GM18868 (cell line): ENCODE measurements at regions not wholly inside any gene's neighbourhood (a gene's known extent, or its start where the extent isn't known, plus 50 kb on each side); places are given as distances from the start of the nearest gene placed in this dataset.
"Not testable (repeated sequence)": the region's sequence is repeated elsewhere in the genome, so short reads cannot be mapped to it uniquely, and the experiment has no call there.

Source experiments
- ATAC-seq: cut with Tn5 transposase; IDR thresholded peaks from one replicate; pipeline ENCODE4 v1.9.1; 2021; ENCODE audit warnings: mild to moderate bottlenecking, moderate library complexity; ENCODE audit not compliant: unreplicated experiment

DNA sequence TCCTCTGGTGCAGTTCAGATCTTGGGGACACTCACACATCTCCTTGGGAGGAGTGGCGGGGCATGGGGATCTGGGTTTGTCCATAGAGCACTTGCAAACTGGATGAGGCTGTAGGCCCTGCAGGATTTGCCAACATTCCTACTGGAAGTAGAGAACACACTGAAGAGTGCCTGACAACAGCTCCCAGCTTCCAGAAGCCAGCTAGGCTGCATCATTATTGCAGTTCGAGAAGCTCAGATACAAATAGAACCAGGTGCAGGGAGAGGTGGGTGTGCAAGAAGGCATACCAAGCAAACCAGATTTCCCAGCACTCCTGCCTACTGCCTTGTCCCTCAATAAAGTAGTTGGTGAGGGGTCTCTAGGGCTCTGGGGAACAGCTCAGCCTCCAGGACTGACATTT lies 52.5 kb downstream of the RHOB start:
- no peak for ATAC-seq

GRCh38 chr2:20501974-20502373 lies 55.1 kb downstream of the RHOB start:
- ATAC-seq = no peak

- not testable (repeated sequence) for ATAC-seq
Observed at GRCh38 chr2:20502496-20502895, 55.6 kb downstream of the RHOB start.

- ATAC-seq = no peak
Observed at GRCh38 chr2:20504174-20504573, 57.3 kb downstream of the RHOB start.

GRCh38 chr2:20506201-20506685 lies 59.4 kb downstream of the RHOB start:
- ATAC-seq = no peak

DNA sequence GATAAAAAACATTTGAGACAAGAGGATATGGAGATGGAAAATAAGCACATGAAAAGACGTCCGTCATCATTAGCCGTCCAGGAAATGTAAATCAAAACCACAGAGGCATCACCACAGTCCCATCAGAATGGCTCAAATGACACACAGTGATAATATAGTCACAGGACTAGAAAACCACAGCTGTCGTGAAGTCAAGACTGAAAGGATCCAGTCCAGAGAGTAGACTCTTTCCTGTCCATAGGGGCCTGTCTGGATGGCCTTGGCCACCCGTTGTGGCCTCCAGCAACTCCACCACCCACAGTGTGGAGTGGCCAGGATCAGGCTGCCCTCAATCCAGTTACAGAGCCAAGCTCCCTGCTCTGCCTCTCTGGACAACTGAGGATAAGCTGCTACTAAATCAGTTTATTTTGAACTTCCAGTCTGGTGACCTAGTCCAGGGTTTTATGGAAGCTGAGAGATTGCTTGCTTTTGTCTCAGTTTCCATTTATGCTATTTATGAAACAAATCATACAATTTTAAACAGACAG lies 60.4 kb downstream of the RHOB start:
- peak; percentile 97 for ATAC-seq

GRCh38 chr2:20507711-20508110 lies 60.8 kb downstream of the RHOB start:
- ATAC-seq = no peak

DNA sequence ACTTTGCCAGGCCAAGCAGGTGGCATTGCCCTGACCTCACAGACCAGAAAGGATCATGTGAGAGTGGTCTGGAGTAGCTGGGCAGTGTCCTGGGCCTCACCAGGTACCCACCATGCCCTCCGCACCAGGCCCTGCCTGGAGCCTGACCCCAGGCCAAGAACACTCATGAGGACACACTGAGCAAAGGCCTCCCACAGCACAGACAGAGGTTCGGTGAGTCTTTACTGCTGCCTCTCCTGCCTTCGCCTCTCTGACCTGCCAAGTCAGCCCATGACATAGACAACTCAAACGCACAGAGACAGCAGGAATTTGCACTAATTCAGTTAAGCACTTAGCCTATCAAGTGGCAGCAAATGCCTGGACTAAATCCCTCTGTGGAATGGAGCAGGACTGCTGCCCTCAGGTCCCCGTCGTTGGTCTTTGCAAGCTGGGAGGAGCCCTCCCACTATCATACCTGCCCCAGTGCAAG lies 62.5 kb downstream of the RHOB start:
- no peak for ATAC-seq

GRCh38 chr2:20509770-20510490 lies 63.1 kb downstream of the RHOB start:
- ATAC-seq = no peak

DNA sequence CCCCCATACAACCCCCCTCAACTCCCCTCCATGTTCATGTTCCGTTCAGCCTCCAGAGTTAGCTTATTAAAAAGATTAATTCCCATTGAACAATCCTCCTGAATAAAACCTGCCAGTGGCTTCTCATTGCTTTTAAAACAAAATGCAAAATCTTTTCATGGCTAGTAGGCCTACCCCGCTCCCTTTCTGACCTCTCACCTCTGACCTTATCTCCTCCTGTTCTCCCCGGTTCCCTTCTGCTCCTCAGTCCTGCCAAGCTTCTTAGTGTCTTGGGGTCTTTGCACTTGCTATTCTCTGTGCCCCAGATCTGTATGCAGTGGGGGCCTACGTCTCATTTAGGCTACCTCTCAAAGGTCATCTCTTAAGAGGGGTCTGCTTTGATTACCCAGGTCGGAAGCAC lies 64.3 kb downstream of the RHOB start:
- ATAC-seq = no peak

GRCh38 chr2:20512061-20512605 lies 65.3 kb downstream of the RHOB start:
- no peak for ATAC-seq

GRCh38 chr2:20513946-20514345 lies 67.1 kb downstream of the RHOB start:
- ATAC-seq = no peak

DNA sequence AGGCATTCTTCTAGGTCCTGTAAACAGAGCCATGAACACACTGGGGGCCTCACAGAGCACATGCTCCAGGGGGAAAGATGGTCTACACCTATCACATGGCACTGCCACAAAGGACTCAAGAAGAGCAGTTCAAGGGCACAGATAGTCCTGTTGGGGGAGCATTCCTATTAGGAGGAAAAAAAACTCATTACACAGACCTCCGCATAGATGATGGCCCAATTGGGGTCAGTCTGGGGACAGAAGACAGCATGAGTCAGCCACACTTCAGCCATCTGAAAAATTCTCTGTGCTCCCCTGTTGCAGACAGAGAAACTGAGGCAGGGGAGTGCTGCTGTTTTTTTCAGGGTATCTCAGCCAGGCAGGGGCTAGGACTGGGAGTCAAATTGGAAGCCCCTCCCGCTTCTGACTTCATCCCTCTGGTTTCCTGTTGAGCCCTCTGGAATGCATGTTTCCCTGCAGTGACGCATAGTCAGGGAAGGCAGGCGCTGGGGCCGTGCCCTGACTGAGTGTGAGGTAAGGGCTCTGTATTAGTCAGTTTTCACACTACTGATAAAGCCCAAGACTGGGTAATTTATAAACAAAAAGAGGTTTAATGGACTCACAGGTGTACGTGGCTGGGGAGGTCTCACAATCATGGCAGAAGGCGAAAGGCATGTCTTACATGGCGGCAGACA lies 67.9 kb downstream of the RHOB start:
- ATAC-seq = no peak

DNA sequence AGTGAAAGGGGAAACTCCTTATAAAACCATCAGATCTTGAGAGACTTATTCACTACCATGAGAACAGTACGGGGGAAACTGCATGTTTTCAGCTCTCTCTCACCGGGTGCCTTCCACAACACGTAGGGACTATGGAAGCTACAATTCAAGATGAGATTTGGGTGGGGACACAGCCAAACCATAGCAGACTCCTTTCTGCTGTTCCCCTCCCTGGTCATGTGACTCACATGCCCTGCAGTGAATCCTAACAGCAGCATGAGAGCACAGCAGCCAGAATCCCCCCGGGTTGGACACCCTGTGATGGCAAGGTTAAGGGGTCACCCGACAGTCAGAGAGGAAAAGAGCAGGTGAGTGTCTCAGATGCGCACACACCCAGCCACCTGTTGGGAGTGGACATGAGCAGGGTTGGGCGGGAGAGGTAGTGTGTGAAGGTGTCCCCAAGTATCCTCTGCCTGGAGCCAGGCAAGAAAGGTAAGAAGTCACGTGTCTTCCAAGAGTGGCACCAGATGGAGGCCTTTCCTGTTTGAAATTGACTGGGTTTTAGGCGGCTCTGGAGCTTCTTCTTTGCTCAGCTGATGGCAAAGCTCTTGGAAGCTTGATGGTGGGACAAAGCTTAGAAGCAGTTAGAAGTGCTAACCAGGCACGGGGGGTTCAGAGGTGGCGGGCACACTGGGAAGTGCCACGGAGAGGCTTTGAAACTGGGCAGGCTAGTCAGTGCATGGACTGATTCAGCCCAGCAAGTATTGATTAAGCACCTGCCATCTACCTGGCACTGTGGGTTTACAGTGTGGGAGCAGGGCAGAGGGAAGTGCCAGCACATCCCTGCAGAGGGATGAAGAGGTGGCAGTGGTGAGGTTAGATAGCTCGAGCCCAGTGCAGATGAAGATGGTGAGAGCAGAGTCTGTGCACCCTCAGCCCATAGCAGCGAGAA lies 68.7 kb downstream of the RHOB start:
- ATAC-seq = no peak

DNA sequence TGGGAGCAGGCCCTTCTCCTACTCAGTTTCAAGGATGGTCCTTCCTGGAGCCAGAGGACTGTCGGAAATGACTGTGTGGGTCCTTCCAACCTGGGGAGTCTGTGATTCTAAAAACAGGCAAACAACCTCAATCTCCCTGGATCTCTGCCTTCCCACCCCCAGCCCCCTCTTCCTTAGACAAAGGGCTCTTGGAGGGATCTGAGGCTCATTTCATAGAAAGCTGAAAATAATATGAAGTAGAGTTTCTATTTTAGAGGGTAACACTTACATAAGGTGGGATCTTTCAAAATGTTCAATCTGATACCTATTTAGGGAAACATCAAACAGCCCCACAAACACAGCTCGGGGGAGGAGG lies 69.4 kb downstream of the RHOB start:
- no peak for ATAC-seq

GRCh38 chr2:20516646-20517341 lies 69.9 kb downstream of the RHOB start:
- peak; percentile 88 for ATAC-seq

- ATAC-seq = no peak
Observed at GRCh38 chr2:20519309-20519708, 72.4 kb downstream of the RHOB start.

GRCh38 chr2:20520128-20520527 lies 73.3 kb downstream of the RHOB start:
- no peak for ATAC-seq

- ATAC-seq = no peak
Observed at GRCh38 chr2:20521193-20521592, 74.3 kb downstream of the RHOB start.

DNA sequence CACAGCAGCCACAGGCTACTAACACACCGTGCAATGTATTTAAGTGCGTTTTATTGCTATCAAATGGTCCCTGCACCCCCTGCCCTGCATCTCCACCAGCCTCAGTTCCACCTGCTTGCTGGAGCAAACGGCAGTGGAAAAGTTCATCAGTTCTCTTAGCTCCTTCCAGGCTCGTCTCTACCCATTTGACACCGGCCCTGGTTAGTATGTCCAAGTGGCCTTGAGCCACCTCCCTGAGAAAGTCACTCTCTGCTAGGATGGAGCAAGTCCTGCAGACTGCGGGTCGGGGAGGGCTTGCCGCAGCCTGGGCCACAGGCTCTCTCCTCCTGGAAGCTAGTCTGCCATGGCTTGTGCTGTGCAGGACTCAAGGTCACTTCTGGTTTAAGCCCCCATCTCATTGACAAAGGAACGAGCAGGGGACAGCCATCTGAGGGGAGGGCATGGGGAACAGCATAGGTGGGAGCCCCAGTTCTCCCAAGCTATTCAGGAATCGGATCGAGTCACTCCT lies 74.9 kb downstream of the RHOB start:
- no peak for ATAC-seq
